ENCODE measurements at regions not wholly inside any gene's neighbourhood (a gene's known extent, or its start where the extent isn't known, plus 50 kb on each side); places are given as distances from the start of the nearest gene placed in this dataset.

DNA sequence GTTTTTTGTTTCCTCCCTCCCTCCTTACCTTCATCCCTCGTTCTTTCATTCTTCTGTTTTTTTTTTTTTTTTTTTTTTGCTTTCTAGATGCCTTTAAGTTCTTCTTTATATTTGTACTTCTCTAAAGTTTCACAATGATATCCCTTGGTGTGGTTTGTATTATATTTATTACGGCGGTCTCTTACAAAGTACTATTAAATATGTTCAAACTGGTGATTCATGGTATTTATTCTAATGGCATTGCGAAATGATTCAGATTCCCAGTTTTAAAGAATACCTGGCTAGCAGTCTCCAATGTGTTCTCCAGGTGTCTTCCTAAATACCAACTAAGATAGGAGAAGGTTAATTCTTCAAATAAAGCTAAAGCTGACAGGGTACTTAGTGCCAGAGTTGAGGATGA is 690.1 kb upstream of the COX7C start (continued):
- TF ChIP-seq, protein P1, sequence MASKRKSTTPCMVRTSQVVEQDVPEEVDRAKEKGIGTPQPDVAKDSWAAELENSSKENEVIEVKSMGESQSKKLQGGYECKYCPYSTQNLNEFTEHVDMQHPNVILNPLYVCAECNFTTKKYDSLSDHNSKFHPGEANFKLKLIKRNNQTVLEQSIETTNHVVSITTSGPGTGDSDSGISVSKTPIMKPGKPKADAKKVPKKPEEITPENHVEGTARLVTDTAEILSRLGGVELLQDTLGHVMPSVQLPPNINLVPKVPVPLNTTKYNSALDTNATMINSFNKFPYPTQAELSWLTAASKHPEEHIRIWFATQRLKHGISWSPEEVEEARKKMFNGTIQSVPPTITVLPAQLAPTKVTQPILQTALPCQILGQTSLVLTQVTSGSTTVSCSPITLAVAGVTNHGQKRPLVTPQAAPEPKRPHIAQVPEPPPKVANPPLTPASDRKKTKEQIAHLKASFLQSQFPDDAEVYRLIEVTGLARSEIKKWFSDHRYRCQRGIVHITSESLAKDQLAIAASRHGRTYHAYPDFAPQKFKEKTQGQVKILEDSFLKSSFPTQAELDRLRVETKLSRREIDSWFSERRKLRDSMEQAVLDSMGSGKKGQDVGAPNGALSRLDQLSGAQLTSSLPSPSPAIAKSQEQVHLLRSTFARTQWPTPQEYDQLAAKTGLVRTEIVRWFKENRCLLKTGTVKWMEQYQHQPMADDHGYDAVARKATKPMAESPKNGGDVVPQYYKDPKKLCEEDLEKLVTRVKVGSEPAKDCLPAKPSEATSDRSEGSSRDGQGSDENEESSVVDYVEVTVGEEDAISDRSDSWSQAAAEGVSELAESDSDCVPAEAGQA (IDR thresholded peaks at IDR 0.05; ENCODE audit: low read depth): no peak
- TF ChIP-seq, protein P1 (CRISPR knock-in tag; IDR thresholded peaks at IDR 0.05; ENCODE audit: borderline replicate concordance): no peak
- no peak for TF ChIP-seq RFXANK (CRISPR knock-in tag; IDR thresholded peaks at IDR 0.05)
- TF ChIP-seq CCAR2 (optimal IDR thresholded peaks at IDR 0.05; ENCODE audit: low read depth, low read length): no peak
- TF ChIP-seq ZNF367 (CRISPR knock-in tag; IDR thresholded peaks at IDR 0.05; ENCODE audit: borderline replicate concordance): no peak
- TF ChIP-seq MIER3 (CRISPR knock-in tag; IDR thresholded peaks at IDR 0.05; ENCODE audit: borderline replicate concordance): no peak
- TF ChIP-seq, protein P2, sequence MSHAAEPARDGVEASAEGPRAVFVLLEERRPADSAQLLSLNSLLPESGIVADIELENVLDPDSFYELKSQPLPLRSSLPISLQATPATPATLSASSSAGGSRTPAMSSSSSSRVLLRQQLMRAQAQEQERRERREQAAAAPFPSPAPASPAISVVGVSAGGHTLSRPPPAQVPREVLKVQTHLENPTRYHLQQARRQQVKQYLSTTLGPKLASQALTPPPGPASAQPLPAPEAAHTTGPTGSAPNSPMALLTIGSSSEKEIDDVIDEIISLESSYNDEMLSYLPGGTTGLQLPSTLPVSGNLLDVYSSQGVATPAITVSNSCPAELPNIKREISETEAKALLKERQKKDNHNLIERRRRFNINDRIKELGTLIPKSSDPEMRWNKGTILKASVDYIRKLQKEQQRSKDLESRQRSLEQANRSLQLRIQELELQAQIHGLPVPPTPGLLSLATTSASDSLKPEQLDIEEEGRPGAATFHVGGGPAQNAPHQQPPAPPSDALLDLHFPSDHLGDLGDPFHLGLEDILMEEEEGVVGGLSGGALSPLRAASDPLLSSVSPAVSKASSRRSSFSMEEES (CRISPR knock-in tag; IDR thresholded peaks at IDR 0.05): no peak
- TF ChIP-seq, protein P3, sequence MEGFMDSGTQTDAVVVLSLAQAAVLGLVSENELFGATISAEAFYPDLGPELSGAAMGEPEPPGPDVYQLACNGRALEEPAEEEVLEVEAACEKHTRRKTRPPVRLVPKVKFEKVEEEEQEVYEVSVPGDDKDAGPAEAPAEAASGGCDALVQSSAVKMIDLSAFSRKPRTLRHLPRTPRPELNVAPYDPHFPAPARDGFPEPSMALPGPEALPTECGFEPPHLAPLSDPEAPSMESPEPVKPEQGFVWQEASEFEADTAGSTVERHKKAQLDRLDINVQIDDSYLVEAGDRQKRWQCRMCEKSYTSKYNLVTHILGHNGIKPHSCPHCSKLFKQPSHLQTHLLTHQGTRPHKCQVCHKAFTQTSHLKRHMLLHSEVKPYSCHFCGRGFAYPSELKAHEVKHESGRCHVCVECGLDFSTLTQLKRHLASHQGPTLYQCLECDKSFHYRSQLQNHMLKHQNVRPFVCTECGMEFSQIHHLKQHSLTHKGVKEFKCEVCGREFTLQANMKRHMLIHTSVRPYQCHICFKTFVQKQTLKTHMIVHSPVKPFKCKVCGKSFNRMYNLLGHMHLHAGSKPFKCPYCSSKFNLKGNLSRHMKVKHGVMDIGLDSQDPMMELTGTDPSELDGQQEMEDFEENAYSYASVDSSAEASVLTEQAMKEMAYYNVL (CRISPR knock-in tag; IDR thresholded peaks at IDR 0.05; ENCODE audit: borderline replicate concordance): no peak

Data from HepG2 (cell line).